Activated naive CD4-positive, alpha-beta T cell treated with anti-CD3 and anti-CD28 coated beads, Interleukin-2, amount 50 U/mL, for 72 hours (primary cell): ENCODE measurements at regions not wholly inside any gene's neighbourhood (a gene's known extent, or its start where the extent isn't known, plus 50 kb on each side); places are given as distances from the start of the nearest gene placed in this dataset.

Source experiments
- ATAC-seq, 2 donors: fragments of 150-1000 bp; cut with Tn5 transposase; 2 replicates each; pipeline ENCODE4 v1.10.0; 2021; ENCODE audit warnings: mild to moderate bottlenecking in 2 of 2, moderate library complexity in 2 of 2
- DNase-seq, 2 donors: peaks; one replicate each; pipeline ENCODE4 v3.0.0; 2021 to 2022; ENCODE audit warnings: low spot score in 2 of 2
- H3K27ac Mint-ChIP-seq, 2 donors: one replicate each; pipeline ENCODE4 v1.8.0; 2022; ENCODE audit warnings: mild to moderate bottlenecking in 2 of 2, mixed read lengths in 2 of 2
- H3K36me3 Mint-ChIP-seq, 2 donors: one replicate each; pipeline ENCODE4 v1.8.0; 2022; ENCODE audit warnings: mixed read lengths in 2 of 2
- H3K9me3 Mint-ChIP-seq, 2 donors: one replicate each; pipeline ENCODE4 v1.8.0; 2022; ENCODE audit warnings: mixed read lengths in 2 of 2

DNA sequence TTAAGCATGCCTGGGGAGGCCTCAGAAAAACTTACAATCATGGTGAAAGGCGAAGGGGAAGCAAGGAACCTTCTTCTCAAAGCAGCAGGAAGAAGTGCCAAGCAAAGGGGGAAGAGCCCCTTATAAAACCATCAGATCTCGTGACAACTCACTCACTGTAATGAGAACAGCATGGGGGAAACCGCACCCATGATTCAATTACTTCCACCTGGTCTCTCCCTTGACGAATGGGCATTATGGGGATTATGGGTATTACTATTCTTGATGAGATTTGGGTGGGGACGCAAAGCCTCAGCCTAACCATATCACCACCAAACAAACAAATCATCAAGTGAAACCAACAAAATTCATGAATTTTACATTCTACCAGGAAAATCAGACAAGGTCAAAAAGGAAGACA, 76.7 kb upstream of the TAB3 start:
- ATAC-seq = no peak
- Mint-ChIP-seq H3K9me3 (no peaks in the 10 kb centered on the region), H3K27ac (no peak overlapping the region)

DNA sequence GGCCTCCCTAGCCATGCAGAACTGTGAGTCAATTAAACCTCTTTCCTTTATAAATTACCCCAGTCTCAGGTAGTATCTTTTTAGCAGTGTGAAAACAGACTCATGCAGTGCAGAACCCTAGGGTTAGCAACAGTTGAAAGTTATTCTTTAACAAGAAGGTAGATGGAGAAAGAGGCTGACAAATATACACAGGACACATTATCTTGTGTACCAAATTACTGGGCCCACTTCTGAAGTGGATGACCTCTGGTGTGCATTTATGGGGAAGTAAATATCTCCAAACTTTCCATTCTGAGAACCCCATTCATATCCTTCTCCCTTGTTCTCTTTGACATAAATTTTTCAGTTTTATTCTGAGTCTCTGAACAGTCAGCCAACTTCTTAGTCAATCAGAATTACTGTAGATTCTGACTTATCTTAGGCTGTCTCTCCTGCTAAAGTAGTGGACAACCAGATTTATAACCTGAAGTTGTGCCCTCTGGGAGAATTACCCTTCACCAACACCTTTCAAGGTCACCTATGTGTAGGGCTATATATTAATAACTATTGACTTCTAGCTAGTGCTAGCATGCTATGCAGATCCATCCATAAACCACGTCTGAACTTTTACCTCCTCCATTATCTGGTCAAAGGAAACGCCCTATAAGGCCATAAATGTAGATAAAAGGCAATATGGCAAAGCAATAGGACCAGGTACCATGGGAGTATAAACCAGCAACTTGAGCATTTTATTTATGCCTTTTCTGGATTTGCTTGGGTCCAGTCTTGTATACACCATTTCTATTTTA, 72.5 kb upstream of the TAB3 start:
- ATAC-seq (no peak), DNase-seq (no peak)

More for the DNA sequence above, 76.7 kb upstream of the TAB3 start:
- no peaks in the 10 kb centered on the region for H3K36me3 Mint-ChIP-seq
- DNase-seq = no peak

DNA sequence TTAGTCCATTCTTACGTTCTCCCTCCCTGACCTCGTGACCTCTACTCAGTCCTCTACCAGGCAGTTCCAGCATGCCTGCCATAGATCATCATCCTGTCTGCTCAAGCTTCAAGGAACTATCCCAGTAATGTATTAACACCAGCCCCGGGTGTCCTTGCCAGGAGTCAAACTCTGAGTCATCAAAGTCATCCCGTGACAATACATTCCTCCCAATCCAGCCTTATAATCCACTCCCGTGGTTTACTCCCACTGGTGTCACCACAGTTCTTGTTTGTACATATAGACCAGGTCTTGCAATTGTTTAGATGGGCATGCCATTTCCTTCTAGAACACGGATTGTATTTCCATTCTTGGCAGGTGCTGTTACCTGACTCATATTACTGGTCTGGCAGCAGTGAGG, 68.7 kb upstream of the TAB3 start:
- Mint-ChIP-seq H3K27ac (no peak overlapping the region), H3K36me3 (no peaks in the 10 kb centered on the region), H3K9me3 (no peaks in the 10 kb centered on the region)
- ATAC-seq (no peak), DNase-seq (no peak)

More for the DNA sequence above, 72.5 kb upstream of the TAB3 start:
- H3K36me3 Mint-ChIP-seq = no peaks in the 10 kb centered on the region
- no peak overlapping the region for H3K27ac Mint-ChIP-seq
- no peaks in the 10 kb centered on the region for H3K9me3 Mint-ChIP-seq

DNA sequence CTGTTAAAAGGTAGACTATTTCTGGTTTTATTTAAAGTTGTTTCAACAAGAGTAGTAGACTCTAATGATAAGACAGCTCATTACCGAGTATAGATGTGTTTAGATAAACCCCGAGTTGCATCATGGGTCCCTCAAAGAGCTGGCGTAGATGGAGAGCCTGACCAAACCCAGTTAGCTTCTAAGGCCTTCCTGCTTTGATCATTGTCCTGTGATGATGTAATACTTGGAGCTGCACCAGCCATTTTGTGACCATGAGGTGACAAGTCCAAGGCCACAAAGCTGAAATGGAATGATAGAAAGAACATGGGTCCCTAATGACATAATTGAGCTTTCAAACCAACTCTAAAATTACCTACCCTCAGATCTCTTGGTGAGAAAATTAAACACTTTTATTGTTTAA, 66.6 kb upstream of the TAB3 start:
- no peak for ATAC-seq
- no peaks in the 10 kb centered on the region for H3K36me3 Mint-ChIP-seq
- DNase-seq = no peak
- H3K9me3 Mint-ChIP-seq = no peaks in the 10 kb centered on the region
- no peak overlapping the region for H3K27ac Mint-ChIP-seq

DNA sequence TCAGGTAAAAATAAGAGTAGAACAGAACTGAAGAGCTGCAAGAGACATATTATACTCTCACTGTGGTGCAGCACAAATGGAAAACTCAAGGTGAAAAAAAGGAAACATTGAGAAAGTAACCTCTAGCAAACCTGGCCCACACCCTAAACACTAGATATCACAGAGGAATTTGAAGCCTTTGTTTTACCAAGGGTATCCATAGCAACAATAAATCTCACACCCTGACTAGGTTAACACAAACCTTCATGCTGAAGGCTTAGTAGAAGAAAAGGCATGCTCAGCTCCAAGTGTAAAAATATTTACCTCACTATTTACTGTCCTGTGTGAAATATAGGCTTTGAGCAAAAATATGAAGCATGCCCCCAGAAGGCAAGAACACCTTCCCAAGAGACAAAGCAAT, 61.9 kb upstream of the TAB3 start:
- Mint-ChIP-seq H3K27ac (no peak overlapping the region), H3K36me3 (no peaks in the 10 kb centered on the region), H3K9me3 (no peaks in the 10 kb centered on the region)
- DNase-seq = no peak
- ATAC-seq = no peak

DNA sequence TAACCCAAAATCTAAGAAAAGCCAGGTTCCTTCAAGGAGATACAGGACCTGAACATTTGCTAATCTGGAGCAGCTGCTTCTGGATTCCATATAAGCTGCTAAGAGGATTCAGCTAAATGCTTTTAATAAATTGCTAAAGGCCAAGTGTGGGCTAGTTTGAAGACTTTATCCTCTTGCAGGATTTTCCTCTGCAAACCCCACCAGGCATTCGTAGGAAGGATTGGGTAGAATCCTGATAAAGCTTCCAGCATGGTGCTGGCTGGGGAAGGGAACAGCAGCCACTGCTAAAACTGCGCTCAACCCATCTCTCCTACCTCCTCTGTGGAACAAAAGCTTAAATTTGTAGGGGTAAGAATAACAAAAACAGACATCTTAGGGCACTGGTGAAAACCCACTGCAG, 61.3 kb upstream of the TAB3 start:
- Mint-ChIP-seq H3K9me3 (no peaks in the 10 kb centered on the region), H3K36me3 (no peaks in the 10 kb centered on the region), H3K27ac (no peak overlapping the region)
- ATAC-seq (no peak), DNase-seq (no peak)

DNA sequence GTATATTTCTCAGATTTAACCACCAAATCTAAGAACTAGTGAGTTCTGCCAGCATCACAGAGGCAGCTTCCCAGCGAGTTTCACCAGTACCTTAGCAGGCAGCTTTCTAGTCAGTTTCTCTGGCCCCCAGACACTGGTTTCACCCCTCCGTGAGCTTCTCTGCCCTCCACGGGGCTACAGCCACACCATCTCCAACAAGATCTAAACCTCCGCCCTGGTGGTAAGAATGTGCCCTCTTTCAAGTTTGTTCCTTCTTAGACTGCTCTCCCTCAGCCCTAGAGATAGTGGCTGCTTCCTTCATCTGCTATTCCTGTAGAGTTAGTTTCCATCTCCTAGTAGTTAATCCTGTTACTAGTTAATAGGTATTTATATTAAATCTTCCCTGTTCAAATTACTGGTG, 60.5 kb upstream of the TAB3 start:
- ATAC-seq (no peak), DNase-seq (no peak)
- Mint-ChIP-seq H3K36me3 (no peaks in the 10 kb centered on the region), H3K9me3 (no peaks in the 10 kb centered on the region), H3K27ac (no peak overlapping the region)

DNA sequence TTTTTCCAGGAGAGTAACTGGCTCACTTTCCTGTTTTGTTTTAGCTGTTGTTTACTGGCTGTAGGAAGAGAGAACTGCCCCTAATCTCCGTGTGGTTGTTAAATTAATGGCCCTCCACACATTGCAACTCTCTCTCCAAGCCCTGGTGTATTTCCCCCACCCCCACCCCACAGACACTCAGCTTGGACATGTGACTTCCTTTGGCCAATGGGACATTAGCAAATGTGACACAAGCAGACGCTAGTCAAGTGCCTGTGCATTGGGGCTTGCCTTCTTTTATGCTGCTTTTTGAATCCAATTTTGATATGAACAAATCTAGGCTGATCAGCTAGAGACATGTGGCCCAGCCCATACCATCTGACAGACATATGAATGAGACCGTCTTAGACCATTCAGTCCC, 59.6 kb upstream of the TAB3 start:
- H3K27ac Mint-ChIP-seq = no peak overlapping the region
- ATAC-seq (no peak), DNase-seq (no peak)
- no peaks in the 10 kb centered on the region for H3K36me3 Mint-ChIP-seq
- H3K9me3 Mint-ChIP-seq = no peaks in the 10 kb centered on the region

DNA sequence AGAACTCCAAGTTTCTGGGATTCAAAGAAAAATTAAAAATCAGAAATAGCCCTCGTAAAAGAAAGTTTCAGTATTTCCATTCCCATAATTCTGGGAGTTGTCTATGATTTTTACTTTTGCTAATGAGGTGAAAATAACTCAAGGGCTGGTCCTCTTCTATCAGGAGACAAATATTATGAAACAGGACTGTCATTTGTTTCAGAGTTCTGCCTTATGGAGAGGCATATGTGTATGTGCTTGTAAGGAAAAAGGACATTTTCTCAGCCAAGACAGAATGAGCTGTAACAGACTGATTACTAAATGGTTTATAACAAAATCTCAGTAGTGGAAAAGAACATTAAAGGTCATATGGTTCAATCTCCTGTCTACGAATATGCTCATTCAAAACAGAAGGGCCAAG, 59.0 kb upstream of the TAB3 start:
- H3K9me3 Mint-ChIP-seq = no peaks in the 10 kb centered on the region
- no peaks in the 10 kb centered on the region for H3K36me3 Mint-ChIP-seq
- no peak for ATAC-seq
- no peak for DNase-seq
- no peak overlapping the region for H3K27ac Mint-ChIP-seq

DNA sequence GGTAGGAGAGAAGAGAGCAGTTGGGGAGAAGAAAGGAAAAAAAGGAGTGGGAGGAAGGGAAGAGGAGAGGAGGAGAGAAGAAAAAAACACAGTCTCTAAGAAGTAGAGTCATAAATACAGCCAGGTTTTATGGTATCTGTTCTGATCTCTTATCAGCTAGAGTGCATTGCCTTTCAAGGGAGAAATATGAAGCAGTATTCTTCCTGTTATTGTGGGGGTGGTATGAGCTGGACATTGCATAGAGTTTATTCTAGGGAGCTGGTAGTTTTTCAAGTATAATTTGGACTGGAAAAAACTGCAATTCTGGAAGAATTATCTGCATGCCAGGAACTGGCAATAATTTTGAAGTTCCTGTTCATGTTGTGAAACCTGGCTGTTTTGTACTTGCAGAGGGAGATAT, 54.9 kb upstream of the TAB3 start:
- ATAC-seq = no peak
- no peak overlapping the region for H3K27ac Mint-ChIP-seq
- no peaks in the 10 kb centered on the region for H3K36me3 Mint-ChIP-seq
- no peak for DNase-seq
- H3K9me3 Mint-ChIP-seq = no peaks in the 10 kb centered on the region

DNA sequence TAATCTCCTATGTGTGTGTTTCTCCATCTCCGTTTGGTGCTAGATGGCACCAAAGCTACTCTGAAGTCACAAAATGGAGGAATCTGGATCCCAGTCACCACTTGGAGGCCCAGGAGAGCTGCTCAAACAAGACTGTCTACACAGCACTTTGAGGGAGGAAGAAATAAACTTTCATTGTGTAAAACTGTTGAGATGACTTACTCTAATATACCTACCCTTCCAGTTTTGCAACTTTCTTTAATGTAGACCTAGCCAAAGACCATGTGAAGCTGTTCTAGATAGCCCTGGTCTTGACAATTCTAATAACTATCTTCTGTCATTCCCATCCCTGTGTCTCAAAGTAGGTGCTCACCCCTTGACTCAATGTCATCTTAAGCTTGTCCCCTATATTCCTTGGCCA, 52.8 kb upstream of the TAB3 start:
- H3K9me3 Mint-ChIP-seq = no peaks in the 10 kb centered on the region
- ATAC-seq = no peak

DNA sequence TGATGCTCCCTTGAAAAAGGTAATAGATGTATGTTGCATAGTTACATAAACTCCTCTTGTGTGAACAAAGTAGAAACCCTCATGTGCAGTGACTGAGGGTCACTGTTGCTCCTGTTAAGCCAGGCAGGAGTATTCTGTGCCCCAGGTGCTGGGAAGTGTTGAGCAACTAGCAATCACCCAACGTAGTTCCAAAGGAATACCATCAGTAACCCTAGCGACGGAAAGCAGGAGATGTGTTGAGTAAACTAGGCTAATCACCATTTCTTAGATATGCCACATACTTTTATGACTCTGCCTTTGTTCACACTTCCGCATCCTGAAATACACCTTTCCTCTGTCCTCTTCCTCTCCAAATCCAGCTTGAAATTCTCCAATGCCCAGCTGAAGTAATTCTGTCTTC, 50.9 kb upstream of the TAB3 start:
- no peaks in the 10 kb centered on the region for H3K36me3 Mint-ChIP-seq
- DNase-seq (no peak), ATAC-seq (no peak)
- no peak overlapping the region for H3K27ac Mint-ChIP-seq
- no peaks in the 10 kb centered on the region for H3K9me3 Mint-ChIP-seq

More for the DNA sequence above, 52.8 kb upstream of the TAB3 start:
- Mint-ChIP-seq H3K36me3 (no peaks in the 10 kb centered on the region), H3K27ac (no peak overlapping the region)
- no peak for DNase-seq
